IMR-90 (cell line): ENCODE measurements at regions not wholly inside any gene's neighbourhood (a gene's known extent, or its start where the extent isn't known, plus 50 kb on each side); places are given as distances from the start of the nearest gene placed in this dataset.

Experiments
- ATAC-seq: fragments of 200-7000 bp; cut with Tn5 transposase; 2 replicates; pipeline ENCODE4 v1.9.1; 2020; ENCODE audit warnings: low read depth, mild to moderate bottlenecking, moderate library complexity
- BruUV-seq: library from RNA; stranded (reverse); fragments of 400-500 nt; replicated peaks from 2 replicates; lab custom pipeline; 2021; lab: Mats Ljungman, UMichigan
- CTCF ChIA-PET: fragments of 300-600 bp; formaldehyde crosslinking; extraction: SDS; loops from one replicate; lab custom pipeline; 2021; ENCODE audit warnings: antibody characterized with exemption; lab: Yijun Ruan, JAX
- POLR2A ChIA-PET: fragments of 300-600 bp; sonication (Branson Sonifier 250); formaldehyde crosslinking; loops from one replicate; lab custom pipeline; 2022; ENCODE audit warnings: antibody characterized with exemption; ENCODE audit not compliant: unreplicated experiment; lab: Charles Lee
- DNase-seq: peaks from one replicate; pipeline ENCODE4 v3.0.0; 2013
- H2AFZ ChIP-seq: replicated peaks from 2 replicates; pipeline ENCODE3; 2013; ENCODE audit warnings: low read length, mild to moderate bottlenecking; ENCODE audit not compliant: poor library complexity
- H2AK5ac ChIP-seq: 2 replicates; pipeline ENCODE4 v1.6.1; 2013; ENCODE audit warnings: low read depth, low read length, inconsistent platforms
- H2AK9ac ChIP-seq: replicated peaks from 2 replicates; pipeline ENCODE3; 2013; ENCODE audit warnings: mild to moderate bottlenecking, low read depth, low read length, moderate library complexity; ENCODE audit not compliant: poor library complexity
- H2BK120ac ChIP-seq: 2 replicates; pipeline ENCODE4 v1.6.1; 2013; ENCODE audit warnings: low read depth, low read length, inconsistent platforms
- H2BK15ac ChIP-seq: 3 replicates; pipeline ENCODE4 v1.6.1; 2013; ENCODE audit warnings: low read depth, low read length, inconsistent platforms
- H2BK20ac ChIP-seq: 2 replicates; pipeline ENCODE4 v1.6.1; 2013; ENCODE audit warnings: low read depth, mild to moderate bottlenecking, inconsistent platforms, low read length, moderate library complexity
- H2BK5ac ChIP-seq: 2 replicates; pipeline ENCODE4 v1.6.1; 2013; ENCODE audit warnings: mild to moderate bottlenecking, low read depth, low read length, inconsistent platforms; ENCODE audit not compliant: poor library complexity, severe bottlenecking
- H3K14ac ChIP-seq: replicated peaks from 2 replicates; pipeline ENCODE4 v1.6.1; 2013; ENCODE audit warnings: low read depth, low read length, inconsistent platforms
- H3K18ac ChIP-seq: 2 replicates; pipeline ENCODE4 v1.6.1; 2013; ENCODE audit warnings: low read depth, low read length, control low read depth
- H3K23ac ChIP-seq: 2 replicates; pipeline ENCODE4 v1.6.1; 2013; ENCODE audit warnings: low read depth, low read length, inconsistent platforms
- H3K27ac ChIP-seq: 2 replicates; pipeline ENCODE4 v1.5.1; 2013; ENCODE audit warnings: mild to moderate bottlenecking, control low read depth, low read length; ENCODE audit not compliant: insufficient read depth
- H3K27me3 ChIP-seq: 2 replicates; pipeline ENCODE4 v1.6.1; 2013; ENCODE audit warnings: low read length; ENCODE audit not compliant: control insufficient read depth, insufficient read depth
- H3K36me3 ChIP-seq: 2 replicates; pipeline ENCODE4 v1.6.1; 2013; ENCODE audit warnings: low read length, mixed read lengths; ENCODE audit not compliant: control insufficient read depth, insufficient read depth
- H3K4ac ChIP-seq: 2 replicates; pipeline ENCODE4 v1.6.1; 2013; ENCODE audit warnings: low read depth, low read length, inconsistent platforms
- H3K4me1 ChIP-seq: 2 replicates; pipeline ENCODE4 v1.6.1; 2013; ENCODE audit warnings: low read length, mixed read lengths; ENCODE audit not compliant: control insufficient read depth, insufficient read depth
- H3K4me2 ChIP-seq: 2 replicates; pipeline ENCODE4 v1.6.1; 2013; ENCODE audit warnings: low read depth, mild to moderate bottlenecking, control low read depth, low read length, moderate library complexity
- H3K4me3 ChIP-seq: 2 replicates; pipeline ENCODE4 v1.5.1; 2013; ENCODE audit warnings: low read depth, mild to moderate bottlenecking, control low read depth, low read length, moderate library complexity; ENCODE audit not compliant: insufficient read depth
- H3K56ac ChIP-seq: 2 replicates; pipeline ENCODE4 v1.6.1; 2013; ENCODE audit warnings: low read length, inconsistent platforms; ENCODE audit not compliant: insufficient read depth; ENCODE audit errors: extremely low read depth
- H3K79me1 ChIP-seq, 2 experiments: 2 replicates each; pipeline ENCODE4 v1.6.1; 2013; ENCODE audit warnings: low read length in 2 of 2, inconsistent platforms in 1 of 2, low read depth in 1 of 2
- H3K9ac ChIP-seq: 2 replicates; pipeline ENCODE4 v1.6.1; 2013; ENCODE audit warnings: low read depth, low read length, control low read depth
- H3K9me1 ChIP-seq: 2 replicates; pipeline ENCODE4 v1.6.1; 2013; ENCODE audit warnings: low read length, inconsistent platforms; ENCODE audit not compliant: insufficient read depth
- H3K9me3 ChIP-seq: 2 replicates; pipeline ENCODE4 v1.6.1; 2013; ENCODE audit warnings: low read length; ENCODE audit not compliant: control insufficient read depth, insufficient read depth
- H4K20me1 ChIP-seq: 2 replicates; pipeline ENCODE4 v1.6.1; 2013; ENCODE audit warnings: low read length, inconsistent platforms; ENCODE audit not compliant: insufficient read depth
- H4K5ac ChIP-seq: 2 replicates; pipeline ENCODE4 v1.6.1; 2013; ENCODE audit warnings: mild to moderate bottlenecking, low read depth, low read length, control low read depth
- H4K8ac ChIP-seq, 2 experiments: 2 replicates each; pipeline ENCODE4 v1.6.1; 2013; ENCODE audit warnings: low read depth in 2 of 2, low read length in 2 of 2, control low read depth in 1 of 2, inconsistent platforms in 1 of 2
- H4K91ac ChIP-seq: 2 replicates; pipeline ENCODE4 v1.6.1; 2013; ENCODE audit warnings: low read depth, low read length, inconsistent platforms; ENCODE audit not compliant: insufficient read depth
- CEBPB ChIP-seq: IDR thresholded peaks from 2 replicates; pipeline ENCODE4 v1.6.1; 2012; ENCODE audit warnings: low read depth, low read length, improper control_type of control experiment
- CHD1 ChIP-seq: IDR thresholded peaks from 2 replicates; pipeline ENCODE4 v1.6.1; 2012; ENCODE audit warnings: low read depth, low read length, improper control_type of control experiment
- ELK1 ChIP-seq: fragments of 150-350 bp; IDR thresholded peaks from 2 replicates; pipeline ENCODE4 v1.6.1; 2016; ENCODE audit warnings: low read depth, mild to moderate bottlenecking, low read length, moderate library complexity, borderline replicate concordance
- NFE2L2 ChIP-seq: fragments of 150-350 bp; IDR thresholded peaks from 2 replicates; pipeline ENCODE4 v1.6.1; 2016; ENCODE audit warnings: low read depth, mild to moderate bottlenecking, low read length
- POLR2A ChIP-seq: IDR thresholded peaks from 2 replicates; pipeline ENCODE4 v1.6.1; 2012; ENCODE audit warnings: mild to moderate bottlenecking, low read depth, low read length
- RAD21 ChIP-seq: IDR thresholded peaks from 2 replicates; pipeline ENCODE4 v1.6.1; 2012; ENCODE audit warnings: low read length, improper control_type of control experiment
- RCOR1 ChIP-seq: IDR thresholded peaks from 2 replicates; pipeline ENCODE4 v1.6.1; 2012; ENCODE audit warnings: mild to moderate bottlenecking, low read length, improper control_type of control experiment; ENCODE audit not compliant: insufficient replicate concordance
- RFX5 ChIP-seq: IDR thresholded peaks from 2 replicates; pipeline ENCODE4 v1.8.0; 2012; ENCODE audit warnings: low read depth, mild to moderate bottlenecking, low read length, moderate library complexity
- SMC3 ChIP-seq: fragments of 150-350 bp; IDR thresholded peaks from 2 replicates; pipeline ENCODE4 v1.6.1; 2016; ENCODE audit warnings: low read depth, mild to moderate bottlenecking, antibody characterized with exemption, low read length, moderate library complexity
- USF2 ChIP-seq: fragments of 150-350 bp; IDR thresholded peaks from 2 replicates; pipeline ENCODE4 v1.6.1; 2017; ENCODE audit warnings: mild to moderate bottlenecking, antibody characterized with exemption, low read length, low read depth
- WGBS, 2 experiments: methylation state at CpG; one replicate each; pipeline versions ENCODE4 v1.1.5 to v1.1.7; 2013; ENCODE audit warnings: missing lambda C conversion rate in 2 of 2; ENCODE audit not compliant: insufficient read length in 1 of 2; ENCODE audit errors: extremely low coverage in 2 of 2; 5-methylcytosine and 5-hydroxymethylcytosine counted together
- dilution Hi-C: fragments of 300-500 bp; cut with HindIII; formaldehyde crosslinking; loops from one replicate; pipeline ENCODE4 v1.14.3; 2018; ENCODE audit warnings: low sequenced_read_pairs; ENCODE audit not compliant: unreplicated experiment
- in situ Hi-C: fragments of 300-500 bp; cut with MboI; formaldehyde crosslinking; loops from 3 replicates; pipeline ENCODE4 v1.14.3; 2019; ENCODE audit warnings: low sequenced_read_pairs, inconsistent platforms, mixed read lengths
- intact Hi-C: fragments of 100-400 bp; cut with micrococcal nuclease; formaldehyde crosslinking; loops from 2 replicates; pipeline ENCODE4 v1.10.0; 2022

- Histone ChIP-seq H3K4ac (no peak overlapping the region), H3K4me2 (no peak overlapping the region), H3K79me1 (no peaks in the 10 kb centered on the region), H2BK20ac (no peak overlapping the region), H4K8ac (no peak overlapping the region), H3K23ac (no peak overlapping the region), H3K56ac (no peak overlapping the region), H2AK9ac (no peak overlapping the region), H2AK5ac (no peak overlapping the region), H3K36me3 (no peaks in the 10 kb centered on the region), H3K27me3 (no peaks in the 10 kb centered on the region), H4K91ac (no peak overlapping the region), H3K9me3 (0 out of 2 replicates have a peak, but pooled peaks cover 2% of the 10 kb centered on the region), H3K14ac (no peak overlapping the region), H3K4me3 (no peak overlapping the region), H3K4me1 (no peaks in the 10 kb centered on the region), H2AFZ (no peak overlapping the region), H3K18ac (no peak overlapping the region), H2BK5ac (no peak overlapping the region), H3K9me1 (no peaks in the 10 kb centered on the region), H4K20me1 (no peaks in the 10 kb centered on the region), H3K9ac (no peak overlapping the region), H2BK120ac (no peak overlapping the region), H2BK15ac (no peak overlapping the region), H3K27ac (no peak overlapping the region), H4K5ac (no peak overlapping the region)
- TF ChIP-seq RAD21, result no peak
- TF ChIP-seq POLR2A, result no peak
- TF ChIP-seq CHD1, result no peak
- no peak for TF ChIP-seq RCOR1
- no peak for TF ChIP-seq CEBPB
- no peak for TF ChIP-seq NFE2L2
- TF ChIP-seq SMC3, result no peak
- TF ChIP-seq USF2, result no peak
- TF ChIP-seq RFX5, result no peak
- no peak for TF ChIP-seq ELK1
- CTCF ChIA-PET, result no interaction called here
- DNase-seq (no peak), ATAC-seq (no peak)
- dilution Hi-C loops, result no loop called here
- no CpG with 5 or more reads among the region's 5 CpGs for WGBS, 2 experiments
- intact Hi-C loops, result no loop called here
- BruUV-seq, result no TSS peak
- in situ Hi-C loops, result no loop called here
- POLR2A ChIA-PET, result no interaction called here
Measured at GRCh38 chr4:44554768-44555167, 96.7 kb downstream of the YIPF7 start.
